H9 (cell line): ENCODE measurements at regions not wholly inside any gene's neighbourhood (a gene's known extent, or its start where the extent isn't known, plus 50 kb on each side); places are given as distances from the start of the nearest gene placed in this dataset.
A peak's percentile ranks its signal among the peaks of the same experiment; 100 is the strongest.

Source experiments
- DNase-seq: peaks from one replicate; pipeline ENCODE4 v3.0.0-alpha.2; 2017
- H2AFZ ChIP-seq: one replicate; pipeline ENCODE4 v1.6.1; 2013; ENCODE audit warnings: mild to moderate bottlenecking, low read length, control low read depth, moderate library complexity
- H2AK5ac ChIP-seq: 2 replicates; pipeline ENCODE4 v1.6.1; 2013; ENCODE audit warnings: low read length, control low read depth, mixed read lengths; ENCODE audit not compliant: insufficient read length
- H2BK120ac ChIP-seq: one replicate; pipeline ENCODE4 v1.6.1; 2013; ENCODE audit warnings: low read depth, mild to moderate bottlenecking, low read length, control low read depth, inconsistent platforms; ENCODE audit not compliant: poor library complexity, severe bottlenecking
- H2BK12ac ChIP-seq: 2 replicates; pipeline ENCODE4 v1.6.1; 2013; ENCODE audit warnings: low read length, control low read depth, mixed read lengths, low read depth; ENCODE audit not compliant: insufficient read length
- H2BK15ac ChIP-seq: 2 replicates; pipeline ENCODE4 v1.6.1; 2013; ENCODE audit warnings: low read depth, low read length, control low read depth
- H2BK20ac ChIP-seq: one replicate; pipeline ENCODE4 v1.6.1; 2013; ENCODE audit warnings: low read depth, mild to moderate bottlenecking, low read length, control low read depth, inconsistent platforms; ENCODE audit not compliant: poor library complexity, severe bottlenecking
- H2BK5ac ChIP-seq: 2 replicates; pipeline ENCODE4 v1.6.1; 2013; ENCODE audit warnings: low read length, control low read depth, mixed read lengths; ENCODE audit not compliant: insufficient read length
- H3K14ac ChIP-seq: 2 replicates; pipeline ENCODE4 v1.6.1; 2013; ENCODE audit warnings: low read length, control low read depth; ENCODE audit not compliant: insufficient read depth
- H3K18ac ChIP-seq: 2 replicates; pipeline ENCODE4 v1.6.1; 2013; ENCODE audit warnings: low read depth, mild to moderate bottlenecking, mixed read lengths, low read length, control low read depth; ENCODE audit not compliant: insufficient read length
- H3K23ac ChIP-seq: 2 replicates; pipeline ENCODE4 v1.6.1; 2013; ENCODE audit warnings: low read length, control low read depth, mixed read lengths, low read depth; ENCODE audit not compliant: insufficient read length
- H3K23me2 ChIP-seq: 2 replicates; pipeline ENCODE4 v1.6.1; 2013; ENCODE audit warnings: low read depth, mild to moderate bottlenecking, mixed read lengths, low read length, control low read depth; ENCODE audit not compliant: insufficient read length, poor library complexity, severe bottlenecking
- H3K27ac ChIP-seq: 2 replicates; pipeline ENCODE4 v1.5.1; 2013; ENCODE audit warnings: low read length, control low read depth, mixed read lengths, low read depth; ENCODE audit not compliant: insufficient read length
- H3K27me3 ChIP-seq: 2 replicates; pipeline ENCODE4 v1.6.1; 2013; ENCODE audit warnings: low read length, control low read depth, inconsistent platforms; ENCODE audit not compliant: insufficient read depth
- H3K4ac ChIP-seq: 2 replicates; pipeline ENCODE4 v1.6.1; 2013; ENCODE audit warnings: low read depth, mild to moderate bottlenecking, control low read depth, inconsistent platforms, low read length, moderate library complexity
- H3K4me1 ChIP-seq: 2 replicates; pipeline ENCODE4 v1.6.1; 2013; ENCODE audit warnings: low read length, control low read depth, inconsistent platforms; ENCODE audit not compliant: insufficient read depth
- H3K4me2 ChIP-seq: 2 replicates; pipeline ENCODE4 v1.6.1; 2013; ENCODE audit warnings: low read length, control low read depth, mixed read lengths; ENCODE audit not compliant: insufficient read length, insufficient read depth
- H3K56ac ChIP-seq: 2 replicates; pipeline ENCODE4 v1.6.1; 2013; ENCODE audit warnings: low read depth, mild to moderate bottlenecking, mixed read lengths, low read length, control low read depth; ENCODE audit not compliant: insufficient read length
- H3K79me1 ChIP-seq: 2 replicates; pipeline ENCODE4 v1.6.1; 2013; ENCODE audit warnings: low read depth, mild to moderate bottlenecking, moderate library complexity, low read length, control low read depth, inconsistent platforms; ENCODE audit not compliant: insufficient read depth, poor library complexity, severe bottlenecking
- H3K79me2 ChIP-seq: 2 replicates; pipeline ENCODE4 v1.6.1; 2013; ENCODE audit warnings: low read length, control low read depth, inconsistent platforms; ENCODE audit not compliant: insufficient read depth
- H3K9ac ChIP-seq: 2 replicates; pipeline ENCODE4 v1.6.1; 2013; ENCODE audit warnings: low read length, control low read depth, mixed read lengths; ENCODE audit not compliant: insufficient read length; ENCODE audit errors: extremely low read depth
- H3K9me3 ChIP-seq: one replicate; pipeline ENCODE4 v1.6.1; 2013; ENCODE audit warnings: low read depth, low read length, inconsistent platforms; ENCODE audit not compliant: control insufficient read depth
- H3T11ph ChIP-seq: one replicate; pipeline ENCODE4 v1.6.1; 2013; ENCODE audit warnings: mild to moderate bottlenecking, low read length, control low read depth, inconsistent platforms
- H4K20me1 ChIP-seq: one replicate; pipeline ENCODE4 v1.6.1; 2013; ENCODE audit not compliant: control insufficient read depth, insufficient read length, insufficient read depth
- H4K5ac ChIP-seq: 2 replicates; pipeline ENCODE4 v1.6.1; 2013; ENCODE audit warnings: low read depth, mild to moderate bottlenecking, mixed read lengths, low read length, control low read depth; ENCODE audit not compliant: insufficient read length
- H4K8ac ChIP-seq: replicated peaks from 2 replicates; pipeline ENCODE4 v1.6.1; 2013; ENCODE audit warnings: low read length, control low read depth, mixed read lengths, low read depth; ENCODE audit not compliant: insufficient read length
- H4K91ac ChIP-seq: 2 replicates; pipeline ENCODE4 v1.6.1; 2013; ENCODE audit warnings: low read depth, mild to moderate bottlenecking, moderate library complexity, mixed read lengths, low read length, control low read depth; ENCODE audit not compliant: insufficient read length
- H3K27ac Mint-ChIP-seq, 3 experiments: 2 replicates in 2 of 3; 3 replicates in 1 of 3; pipeline ENCODE4 v1.8.0; 2020 to 2021; ENCODE audit warnings: mixed read lengths in 3 of 3, mild to moderate bottlenecking in 1 of 3, moderate library complexity in 1 of 3
- H3K27me3 Mint-ChIP-seq: 2 replicates; pipeline ENCODE4 v1.8.0; 2021; ENCODE audit warnings: low read depth, mild to moderate bottlenecking, moderate library complexity, mixed read lengths
- H3K36me3 Mint-ChIP-seq, 3 experiments: 2 replicates in 2 of 3; 3 replicates in 1 of 3; pipeline ENCODE4 v1.8.0; 2020 to 2021; ENCODE audit warnings: low read depth in 3 of 3, mixed read lengths in 3 of 3; ENCODE audit not compliant: insufficient read depth in 1 of 3
- H3K4me1 Mint-ChIP-seq, 2 experiments: 2 replicates each; pipeline ENCODE4 v1.8.0; 2020; ENCODE audit warnings: mixed read lengths in 2 of 2
- H3K4me3 Mint-ChIP-seq, 2 experiments: 2 replicates in 1 of 2; 3 replicates in 1 of 2; pipeline ENCODE4 v1.8.0; 2020 to 2021; ENCODE audit warnings: mild to moderate bottlenecking in 2 of 2, mixed read lengths in 2 of 2, moderate library complexity in 1 of 2
- H3K9me3 Mint-ChIP-seq, 2 experiments: 2 replicates in 1 of 2; 3 replicates in 1 of 2; pipeline ENCODE4 v1.8.0; 2020; ENCODE audit warnings: mild to moderate bottlenecking in 2 of 2, mixed read lengths in 2 of 2, moderate library complexity in 1 of 2
- WGBS: extraction: QIAGEN DNeasy Blood & Tissue Kit; methylation state at CpG from one replicate; pipeline ENCODE4 v1.1.7; 2013; ENCODE audit warnings: missing lambda C conversion rate, low lambda C conversion rate, mixed read lengths; ENCODE audit not compliant: insufficient read length; ENCODE audit errors: extremely low coverage; 5-methylcytosine and 5-hydroxymethylcytosine counted together
- TF ChIP-seq, protein P1 (sequence below): fragments of 200-600 bp; sonication (generic); conservative IDR thresholded peaks from 3 replicates; pipeline ENCODE4 v1.8.0; 2021; ENCODE audit warnings: antibody characterized with exemption, mild to moderate bottlenecking

DNA sequence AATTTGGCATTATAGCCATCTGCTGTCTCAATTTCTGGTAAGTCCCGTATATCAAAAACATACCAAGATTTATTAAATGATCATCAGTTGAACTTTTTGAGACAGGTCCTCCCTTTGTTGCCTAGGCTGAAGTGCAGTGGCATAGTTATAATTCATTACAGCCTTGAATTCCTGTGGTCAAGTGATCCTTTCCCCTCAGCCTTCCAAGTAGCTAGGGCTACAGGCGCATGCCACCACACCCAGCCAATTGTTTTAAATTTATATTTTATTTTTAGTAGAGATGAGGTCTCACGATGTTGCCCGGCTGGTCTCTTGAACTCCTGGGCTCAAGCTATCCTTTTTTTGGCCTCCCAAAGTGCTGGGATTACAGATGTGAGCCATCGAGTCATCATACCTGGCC, 418.9 kb downstream of the ARHGEF28 start:
- no peak overlapping the region for H3K4ac ChIP-seq
- H4K8ac ChIP-seq = no peak overlapping the region
- no peaks in the 10 kb centered on the region for H3K79me1 ChIP-seq
- no peaks in the 10 kb centered on the region for H3K4me1 Mint-ChIP-seq
- H3K9ac ChIP-seq = no peak overlapping the region
- H4K91ac ChIP-seq = no peak overlapping the region
- H3K79me2 ChIP-seq = no peaks in the 10 kb centered on the region
- H3K4me1 ChIP-seq = no peaks in the 10 kb centered on the region
- TF ChIP-seq, protein P1, sequence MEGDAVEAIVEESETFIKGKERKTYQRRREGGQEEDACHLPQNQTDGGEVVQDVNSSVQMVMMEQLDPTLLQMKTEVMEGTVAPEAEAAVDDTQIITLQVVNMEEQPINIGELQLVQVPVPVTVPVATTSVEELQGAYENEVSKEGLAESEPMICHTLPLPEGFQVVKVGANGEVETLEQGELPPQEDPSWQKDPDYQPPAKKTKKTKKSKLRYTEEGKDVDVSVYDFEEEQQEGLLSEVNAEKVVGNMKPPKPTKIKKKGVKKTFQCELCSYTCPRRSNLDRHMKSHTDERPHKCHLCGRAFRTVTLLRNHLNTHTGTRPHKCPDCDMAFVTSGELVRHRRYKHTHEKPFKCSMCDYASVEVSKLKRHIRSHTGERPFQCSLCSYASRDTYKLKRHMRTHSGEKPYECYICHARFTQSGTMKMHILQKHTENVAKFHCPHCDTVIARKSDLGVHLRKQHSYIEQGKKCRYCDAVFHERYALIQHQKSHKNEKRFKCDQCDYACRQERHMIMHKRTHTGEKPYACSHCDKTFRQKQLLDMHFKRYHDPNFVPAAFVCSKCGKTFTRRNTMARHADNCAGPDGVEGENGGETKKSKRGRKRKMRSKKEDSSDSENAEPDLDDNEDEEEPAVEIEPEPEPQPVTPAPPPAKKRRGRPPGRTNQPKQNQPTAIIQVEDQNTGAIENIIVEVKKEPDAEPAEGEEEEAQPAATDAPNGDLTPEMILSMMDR = no peak
- no peaks in the 10 kb centered on the region for H3K27me3 ChIP-seq
- H2BK120ac ChIP-seq = no peak overlapping the region
- H3K36me3 Mint-ChIP-seq = no peaks in the 10 kb centered on the region
- no peak overlapping the region for H3T11ph ChIP-seq
- H3K27ac ChIP-seq = no peak overlapping the region
- peak overlapping the region in 1 of 3 experiments; percentile 72; a peak in 1 of 7 replicates for H3K27ac Mint-ChIP-seq
- no peak for DNase-seq
- no peak overlapping the region for H2AFZ ChIP-seq
- no peak overlapping the region for H3K4me2 ChIP-seq
- no peak overlapping the region for H2BK5ac ChIP-seq
- H4K5ac ChIP-seq = no peak overlapping the region
- no peak overlapping the region for H2AK5ac ChIP-seq
- no peaks in the 10 kb centered on the region for H4K20me1 ChIP-seq
- no peak overlapping the region for H2BK20ac ChIP-seq
- H3K23me2 ChIP-seq = no peaks in the 10 kb centered on the region
- H3K14ac ChIP-seq = no peak overlapping the region
- no peak overlapping the region for H2BK15ac ChIP-seq
- no peaks in the 10 kb centered on the region for H3K9me3 ChIP-seq
- H3K9me3 Mint-ChIP-seq = no peaks in the 10 kb centered on the region; a peak in 1 of 5 replicates
- no peaks in the 10 kb centered on the region for H3K27me3 Mint-ChIP-seq
- no CpG with 5 or more reads among the region's 5 CpGs for WGBS
- H3K18ac ChIP-seq = no peak overlapping the region
- H2BK12ac ChIP-seq = no peak overlapping the region
- no peak overlapping the region for H3K4me3 Mint-ChIP-seq
- no peak overlapping the region for H3K23ac ChIP-seq
- H3K56ac ChIP-seq = no peak overlapping the region
